Suprapubic skin (tissue), 4 donors: ENCODE measurements at regions not wholly inside any gene's neighbourhood (a gene's known extent, or its start where the extent isn't known, plus 50 kb on each side); places are given as distances from the start of the nearest gene placed in this dataset.

Experiments used
- POLR2A ChIP-seq, 2 donors: fragments of 450-650 bp; IDR thresholded peaks; one replicate each; pipeline ENCODE4 v1.6.1; 2017; ENCODE audit warnings: antibody characterized with exemption in 2 of 2, mild to moderate bottlenecking in 2 of 2, moderate library complexity in 2 of 2
- POLR2AphosphoS5 ChIP-seq, 3 donors: sonication (generic); formaldehyde crosslinking; IDR thresholded peaks; one replicate each; pipeline ENCODE4 v1.6.1; 2017; ENCODE audit warnings: antibody characterized with exemption in 3 of 3
- TF ChIP-seq, protein P1 (sequence below), 2 donors: fragments of 200-600 bp in 1 of 2; fragments of 450-650 bp in 1 of 2; sonication (generic) in 1 of 2; IDR thresholded peaks; one replicate each; pipeline ENCODE4 v1.5.1; 2016 to 2019; ENCODE audit warnings: antibody characterized with exemption in 2 of 2, mild to moderate bottlenecking in 1 of 2, moderate library complexity in 1 of 2

DNA sequence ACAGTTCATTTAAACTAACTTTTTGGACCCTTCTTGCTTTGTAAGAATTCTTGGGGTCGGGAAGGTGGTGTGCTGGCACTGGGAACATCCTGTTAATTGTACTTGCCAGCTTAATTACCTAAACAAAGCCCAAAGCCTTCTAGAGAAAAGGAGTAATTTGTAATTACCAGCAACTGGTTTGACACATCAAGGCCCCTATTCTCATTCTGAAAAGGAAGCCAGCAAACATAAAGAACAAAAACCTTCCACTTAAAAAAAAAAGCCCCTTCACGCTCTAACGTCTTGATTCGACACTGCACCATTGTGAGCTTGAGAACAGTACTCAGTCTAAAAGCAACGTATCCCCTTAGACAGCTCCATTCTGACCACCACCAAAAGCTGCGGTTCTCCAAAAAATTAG, 74.7 kb upstream of the RPH3AL start:
- TF ChIP-seq, protein P1, sequence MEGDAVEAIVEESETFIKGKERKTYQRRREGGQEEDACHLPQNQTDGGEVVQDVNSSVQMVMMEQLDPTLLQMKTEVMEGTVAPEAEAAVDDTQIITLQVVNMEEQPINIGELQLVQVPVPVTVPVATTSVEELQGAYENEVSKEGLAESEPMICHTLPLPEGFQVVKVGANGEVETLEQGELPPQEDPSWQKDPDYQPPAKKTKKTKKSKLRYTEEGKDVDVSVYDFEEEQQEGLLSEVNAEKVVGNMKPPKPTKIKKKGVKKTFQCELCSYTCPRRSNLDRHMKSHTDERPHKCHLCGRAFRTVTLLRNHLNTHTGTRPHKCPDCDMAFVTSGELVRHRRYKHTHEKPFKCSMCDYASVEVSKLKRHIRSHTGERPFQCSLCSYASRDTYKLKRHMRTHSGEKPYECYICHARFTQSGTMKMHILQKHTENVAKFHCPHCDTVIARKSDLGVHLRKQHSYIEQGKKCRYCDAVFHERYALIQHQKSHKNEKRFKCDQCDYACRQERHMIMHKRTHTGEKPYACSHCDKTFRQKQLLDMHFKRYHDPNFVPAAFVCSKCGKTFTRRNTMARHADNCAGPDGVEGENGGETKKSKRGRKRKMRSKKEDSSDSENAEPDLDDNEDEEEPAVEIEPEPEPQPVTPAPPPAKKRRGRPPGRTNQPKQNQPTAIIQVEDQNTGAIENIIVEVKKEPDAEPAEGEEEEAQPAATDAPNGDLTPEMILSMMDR (IDR thresholded peaks at IDR 0.05): no peak
- no peak for TF ChIP-seq POLR2A (IDR thresholded peaks at IDR 0.05)
- TF ChIP-seq POLR2AphosphoS5 (IDR thresholded peaks at IDR 0.05): no peak
